ENCODE measurements at regions not wholly inside any gene's neighbourhood (a gene's known extent, or its start where the extent isn't known, plus 50 kb on each side); places are given as distances from the start of the nearest gene placed in this dataset.

DNA sequence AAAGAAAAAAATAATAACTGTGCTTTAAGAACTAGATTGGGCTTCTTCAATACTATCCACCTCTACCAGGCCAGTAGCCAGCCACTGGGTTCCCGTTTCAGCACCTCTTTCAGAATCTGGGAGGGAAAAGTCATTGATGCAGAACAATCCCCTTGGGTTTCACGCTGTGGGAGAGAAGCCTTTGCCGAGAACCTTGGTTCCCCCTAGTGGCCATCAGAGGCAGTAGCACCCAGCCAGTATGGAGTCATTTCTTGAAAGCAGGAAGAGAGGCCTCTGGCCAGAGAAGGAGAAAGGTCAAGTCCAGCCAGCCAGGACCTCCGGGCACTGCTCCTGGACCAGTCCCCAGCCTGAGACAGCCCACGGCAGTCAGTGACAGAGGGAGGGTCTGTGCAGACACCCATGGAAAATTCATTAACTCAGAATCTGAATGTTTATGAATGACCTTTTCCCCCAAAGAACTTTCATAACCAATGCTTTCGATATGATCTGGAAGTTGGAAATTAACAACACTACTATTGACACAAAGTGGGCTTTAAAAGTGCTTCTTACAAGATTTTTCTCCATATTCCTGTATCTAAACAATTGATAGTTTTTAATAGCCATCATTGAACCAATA is 51.2 kb upstream of the CDH5 start:
- DNase-seq (ENCODE audit: low spot score), result peak; percentile 88

DNA sequence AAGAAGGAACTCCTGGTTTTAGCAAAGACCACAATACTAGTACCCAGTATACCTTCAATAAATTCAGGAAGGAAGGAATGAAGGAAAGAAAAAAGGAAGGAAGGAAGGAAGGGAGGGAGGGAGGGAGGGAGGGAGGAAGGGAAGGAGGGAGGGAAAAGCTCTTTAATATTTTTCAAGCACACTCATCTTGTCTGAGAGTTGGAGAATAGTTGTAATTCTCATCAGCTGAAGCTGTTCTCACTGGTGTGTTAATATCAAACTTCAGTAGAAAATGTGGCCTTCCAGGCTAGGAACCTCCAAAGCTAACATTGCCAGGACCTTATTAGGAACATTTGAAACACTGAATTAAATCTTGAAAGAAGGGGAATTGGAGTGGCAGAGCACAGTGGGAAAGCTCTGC is 55.2 kb upstream of the CDH5 start:
- DNase-seq (ENCODE audit: low spot score), result no peak

DNA sequence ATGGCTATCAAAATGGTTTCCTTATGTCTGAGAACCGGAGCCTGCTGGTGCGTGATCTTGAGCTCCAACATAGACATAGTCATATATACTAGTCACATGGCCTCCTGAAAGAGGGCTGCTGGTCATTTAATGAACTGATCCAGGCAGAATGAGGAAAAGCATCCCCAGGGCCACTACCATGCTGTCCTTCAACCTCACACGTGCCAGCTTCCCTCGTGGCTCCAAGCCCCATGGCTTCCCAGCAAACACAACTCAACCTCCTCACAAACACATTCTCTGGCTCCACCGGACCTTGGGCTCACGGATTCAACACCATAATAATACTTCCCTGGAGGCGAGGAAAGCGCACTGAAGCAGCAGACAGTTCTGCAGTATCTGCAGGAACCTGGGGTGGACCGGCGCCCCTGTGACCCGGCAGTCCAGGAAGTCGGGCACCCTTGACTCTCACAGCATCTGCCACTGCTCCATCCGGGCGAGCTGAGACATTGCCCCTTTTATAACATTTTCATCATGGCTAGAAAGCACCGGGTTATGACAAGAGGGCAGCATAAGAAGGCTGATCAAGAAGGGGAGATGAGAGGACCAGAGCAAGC is 57.2 kb upstream of the CDH5 start:
- no peak for DNase-seq (ENCODE audit: low spot score)

DNA sequence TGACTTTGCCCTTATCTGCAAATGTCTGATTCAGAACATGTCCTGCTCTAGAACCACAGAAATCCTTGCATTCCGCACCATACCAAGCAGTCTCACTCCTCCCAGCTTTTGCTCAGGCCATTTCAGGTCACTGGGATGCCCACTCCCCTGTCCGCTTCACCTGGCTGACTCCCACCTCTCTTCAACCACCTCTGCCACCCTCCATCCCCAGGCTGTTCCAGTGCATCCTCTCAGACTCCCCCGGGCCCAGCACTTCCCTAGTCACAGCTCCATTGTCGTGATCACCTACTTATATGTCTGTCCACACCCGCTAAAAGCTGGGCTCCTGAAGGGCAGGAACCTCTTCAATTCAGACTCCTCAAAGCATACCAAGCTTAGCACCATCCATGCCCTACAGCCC is 58.4 kb upstream of the CDH5 start:
- DNase-seq (ENCODE audit: low spot score), result no peak

DNA sequence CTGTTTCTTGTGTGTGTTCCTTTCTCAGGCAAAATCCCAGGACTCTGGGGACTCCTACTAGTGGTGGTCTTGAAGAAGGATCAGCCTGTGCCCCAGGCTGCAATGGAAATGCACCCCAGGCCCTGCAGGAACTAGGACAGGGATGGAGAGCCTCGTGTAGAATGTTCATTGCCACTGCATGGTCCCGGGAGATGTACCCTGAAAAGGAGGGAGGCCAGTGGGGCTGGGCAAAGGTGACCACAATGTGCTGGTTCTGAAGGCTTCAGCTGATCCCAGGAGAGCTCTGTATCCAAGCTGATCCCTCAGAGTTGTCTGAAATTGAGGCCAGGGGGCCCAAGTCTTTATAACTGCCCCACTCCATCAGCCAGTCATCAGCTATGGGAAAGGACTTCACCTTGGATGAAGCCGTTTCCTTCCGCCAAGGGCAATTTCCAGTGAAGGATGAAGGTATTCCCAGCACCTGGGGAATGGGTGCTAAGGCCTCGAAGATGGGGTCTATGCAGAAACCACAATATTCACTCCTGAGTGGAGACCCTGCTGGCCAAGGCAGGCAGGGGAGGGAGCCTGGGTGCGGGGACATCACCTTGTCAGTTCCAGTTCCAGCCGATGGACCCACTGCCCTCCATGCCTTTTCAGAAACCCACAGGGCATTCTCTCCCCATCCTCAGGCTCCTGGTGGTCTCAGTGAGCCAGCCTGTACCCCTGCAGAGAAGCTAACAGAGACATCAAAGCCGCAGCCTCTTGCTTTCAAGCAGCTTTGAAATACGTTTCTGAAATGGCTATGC is 59.9 kb upstream of the CDH5 start:
- no peak for DNase-seq (ENCODE audit: low spot score)

DNA sequence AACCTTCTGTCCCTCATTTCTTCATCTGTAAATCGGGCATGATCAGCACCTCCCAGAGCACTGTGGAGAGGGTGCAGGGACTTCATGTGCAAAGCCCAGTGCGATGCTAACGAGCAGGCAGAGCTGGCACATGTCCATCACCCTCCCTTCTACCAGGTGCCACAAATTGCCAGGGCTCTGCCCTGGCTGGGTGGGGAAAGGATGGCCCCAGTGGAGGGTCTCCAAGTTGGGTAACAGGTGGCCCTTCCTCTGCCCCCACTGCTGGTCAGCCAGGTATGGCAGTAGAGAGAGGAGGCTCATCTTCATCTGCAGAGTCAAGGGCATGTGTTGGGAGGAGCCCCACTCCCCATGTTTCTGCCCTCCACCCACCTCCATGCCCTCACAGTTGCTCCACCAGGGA is 61.5 kb upstream of the CDH5 start:
- DNase-seq (ENCODE audit: low spot score), result no peak

DNA sequence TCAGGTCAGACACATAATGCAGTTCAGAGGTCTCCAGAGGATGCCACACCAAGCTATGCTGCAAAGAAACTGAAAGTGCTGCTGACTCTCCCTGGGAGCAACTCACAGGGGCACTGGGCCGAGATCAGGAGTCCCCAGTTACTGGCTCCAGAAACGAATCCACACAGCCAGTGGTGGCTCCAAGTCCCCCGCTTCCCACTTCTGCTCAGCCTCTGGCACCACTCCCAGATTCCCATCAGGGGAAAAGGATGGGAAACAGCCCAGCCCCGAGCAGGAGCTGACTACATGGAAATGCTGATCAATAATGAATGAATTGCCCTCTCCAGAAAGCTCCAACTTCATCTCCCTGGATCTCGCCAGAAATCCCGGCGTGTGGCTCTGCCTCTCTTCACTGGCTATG is 62.3 kb upstream of the CDH5 start:
- no peak for DNase-seq (ENCODE audit: low spot score)

DNA sequence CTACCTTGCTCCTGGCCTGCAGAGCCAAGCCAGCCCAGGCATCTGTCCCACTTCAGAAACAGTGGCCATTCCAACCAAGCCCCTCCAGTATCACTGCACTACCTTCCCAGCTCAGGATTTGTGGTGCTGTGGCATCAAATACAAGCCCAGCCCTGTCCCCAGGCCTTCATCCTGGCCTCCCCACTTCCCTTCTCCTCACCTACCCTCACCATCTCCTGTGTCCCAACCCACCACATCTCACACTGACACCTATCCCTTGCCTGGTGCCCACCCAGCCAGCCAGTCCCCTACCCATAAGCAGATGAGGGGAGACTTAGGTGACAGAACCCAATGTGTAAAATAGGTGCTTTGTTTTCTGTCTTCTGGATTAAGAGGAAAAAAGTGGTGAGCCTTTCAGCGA is 66.0 kb upstream of the CDH5 start:
- no peak for DNase-seq (ENCODE audit: low spot score)

DNA sequence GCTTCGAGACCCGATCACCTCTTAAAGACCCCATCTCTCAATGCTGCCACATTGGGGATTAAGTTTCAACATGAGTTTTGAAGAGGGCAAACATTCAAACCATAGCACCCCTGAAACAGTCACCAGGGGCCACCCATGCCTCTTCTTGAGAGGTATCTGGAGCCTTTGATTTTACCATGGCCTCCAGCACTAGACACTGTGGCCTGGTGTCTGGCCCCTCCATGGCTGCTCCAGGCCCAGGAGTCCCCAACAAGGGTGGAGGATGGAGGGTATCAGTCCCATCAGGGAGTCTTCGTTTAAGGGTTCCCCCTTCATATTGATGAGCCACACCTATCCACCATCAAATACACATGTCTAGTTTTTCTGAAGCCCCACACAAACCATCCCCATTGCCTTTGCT is 66.5 kb upstream of the CDH5 start:
- DNase-seq (ENCODE audit: low spot score), result no peak

DNA sequence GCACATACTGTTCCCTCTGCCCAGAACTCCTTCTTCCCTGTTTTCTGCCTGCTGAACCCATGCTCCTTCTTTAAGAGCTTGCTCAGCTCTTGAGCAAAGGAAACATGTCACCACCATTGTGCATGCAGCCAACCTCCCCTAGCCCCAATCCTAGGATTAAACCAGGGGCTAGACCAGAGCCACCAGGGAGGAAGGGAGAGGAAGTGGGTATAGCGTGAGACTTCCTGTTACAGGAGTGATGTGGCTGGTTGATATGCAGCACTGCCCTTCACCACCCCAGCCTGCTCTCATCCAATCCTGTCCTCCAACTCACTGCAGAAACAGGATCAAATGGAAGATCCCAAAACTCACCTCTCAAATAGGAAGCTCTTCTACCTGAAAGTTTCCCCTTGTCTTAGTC is 67.1 kb upstream of the CDH5 start:
- no peak for DNase-seq (ENCODE audit: low spot score)

DNA sequence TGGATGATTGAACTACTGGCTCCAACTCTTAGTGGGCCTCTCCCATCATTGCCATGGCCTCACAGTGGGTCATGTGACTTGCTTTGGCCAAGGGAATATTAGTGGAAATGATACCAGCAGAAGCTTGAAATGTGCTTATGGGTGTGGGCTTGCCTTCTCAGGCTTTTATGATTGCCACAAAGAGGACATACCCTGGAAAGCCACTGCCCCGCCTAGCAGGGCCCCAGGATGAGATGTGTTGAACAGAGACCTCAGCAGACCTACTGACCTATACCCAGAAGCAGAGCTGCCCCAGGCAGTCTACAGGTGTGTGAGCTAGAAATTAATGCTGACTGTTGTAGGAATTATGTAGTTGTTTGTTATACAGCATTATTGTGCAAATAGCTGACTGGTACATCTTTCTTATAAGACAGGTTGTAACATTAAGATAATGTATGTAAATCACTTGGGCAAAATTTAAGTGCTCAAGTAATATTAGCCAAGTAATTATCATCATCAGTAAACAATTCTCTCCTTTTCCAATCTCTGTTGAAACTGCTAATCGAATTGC is 67.8 kb upstream of the CDH5 start:
- no peak for DNase-seq (ENCODE audit: low spot score)

DNA sequence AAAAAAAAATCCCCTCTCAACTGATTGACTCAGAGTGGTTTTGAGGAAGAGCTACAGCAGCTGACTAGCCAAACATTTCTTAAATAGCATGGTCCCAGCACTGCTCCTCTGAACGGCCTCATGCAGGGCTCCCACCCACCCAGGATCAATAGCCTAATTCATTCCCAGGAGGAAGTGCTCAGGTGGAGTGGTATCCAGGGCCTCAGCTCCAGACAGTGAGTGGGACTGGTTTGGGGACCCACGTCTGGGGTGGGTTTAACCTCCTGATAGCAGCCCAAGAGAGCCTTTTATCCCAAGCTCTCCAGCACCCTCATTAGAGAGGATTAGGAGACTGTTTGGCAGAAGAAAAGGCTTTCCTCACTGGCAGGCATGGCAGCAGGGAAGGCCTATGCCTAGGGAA is 68.5 kb upstream of the CDH5 start:
- no peak for DNase-seq (ENCODE audit: low spot score)

DNA sequence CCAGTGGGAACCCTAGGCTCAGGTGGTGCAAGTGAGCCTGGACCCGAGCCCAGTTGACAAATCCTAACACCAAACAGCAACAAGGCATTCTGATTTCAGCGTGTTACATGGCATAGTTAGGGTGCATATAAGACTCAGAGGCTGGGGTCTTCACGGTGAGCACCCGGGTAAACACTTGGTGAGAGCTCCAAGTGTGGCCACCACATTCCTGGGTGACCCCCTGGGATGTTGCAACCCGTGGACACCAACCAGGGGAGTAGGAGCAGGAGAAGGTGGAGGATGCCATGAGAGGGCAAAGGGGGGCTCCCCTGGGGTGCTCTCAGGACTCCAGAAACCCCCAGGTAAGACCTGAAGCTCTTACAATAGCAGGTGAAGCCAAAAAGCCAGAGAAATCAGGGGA is 69.9 kb upstream of the CDH5 start:
- DNase-seq (ENCODE audit: low spot score), result no peak

DNA sequence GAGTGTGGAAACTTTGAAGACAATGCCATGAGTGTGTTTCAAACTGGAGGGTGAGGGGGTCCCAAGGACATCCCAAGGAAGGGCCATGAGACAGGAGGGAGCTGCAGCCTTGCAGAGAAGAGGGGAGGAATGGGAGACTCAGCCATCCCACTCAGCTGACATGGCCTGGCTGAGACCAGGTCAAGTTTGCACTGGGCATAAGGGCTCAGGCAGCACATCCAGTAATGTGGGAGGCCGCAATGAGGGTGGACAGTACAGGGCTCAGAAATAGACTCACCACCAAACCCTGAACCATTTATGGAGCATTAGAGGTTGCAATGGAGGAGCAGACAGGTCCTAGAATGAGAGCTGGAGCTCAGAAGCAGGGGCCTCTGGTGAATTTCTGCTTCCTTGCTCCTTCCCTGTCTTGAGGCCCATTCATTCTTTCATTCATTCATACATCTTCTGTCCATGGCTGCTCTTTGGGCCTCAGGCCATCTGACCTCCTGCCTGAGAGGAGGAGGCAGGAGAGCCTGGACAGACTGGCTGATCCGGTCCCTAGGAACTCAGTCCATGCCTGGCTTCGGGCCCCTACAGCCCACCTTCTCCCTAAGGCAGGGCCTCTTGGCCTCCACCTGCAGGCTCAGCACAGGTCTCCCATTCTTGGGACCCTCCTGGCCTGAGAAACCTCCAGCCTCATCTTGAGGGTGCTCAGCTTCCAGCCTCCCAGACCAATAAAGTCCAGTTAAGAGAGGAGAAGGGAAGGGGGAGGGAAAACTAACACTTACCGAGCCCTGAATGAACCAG is 70.5 kb upstream of the CDH5 start:
- no peak for DNase-seq (ENCODE audit: low spot score)

DNA sequence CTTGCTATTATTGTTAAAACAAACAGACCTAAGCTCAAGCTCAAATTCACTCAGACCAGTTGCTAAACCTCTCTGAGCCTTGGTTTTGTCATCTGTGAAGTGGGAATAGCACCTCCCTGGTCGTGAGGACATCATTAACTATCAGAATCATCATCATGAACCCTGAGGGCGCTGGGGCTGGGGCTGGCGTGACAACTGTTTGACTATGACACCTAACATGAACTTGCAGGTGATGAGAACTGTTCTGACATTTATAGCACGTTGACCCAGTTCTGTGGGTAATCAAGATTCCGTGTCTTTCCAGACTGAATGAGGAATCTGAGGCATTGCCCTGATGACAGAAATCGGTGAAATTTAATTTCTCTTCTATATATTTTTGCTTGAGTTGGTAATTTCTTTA is 71.3 kb upstream of the CDH5 start:
- DNase-seq (ENCODE audit: low spot score), result no peak

DNA sequence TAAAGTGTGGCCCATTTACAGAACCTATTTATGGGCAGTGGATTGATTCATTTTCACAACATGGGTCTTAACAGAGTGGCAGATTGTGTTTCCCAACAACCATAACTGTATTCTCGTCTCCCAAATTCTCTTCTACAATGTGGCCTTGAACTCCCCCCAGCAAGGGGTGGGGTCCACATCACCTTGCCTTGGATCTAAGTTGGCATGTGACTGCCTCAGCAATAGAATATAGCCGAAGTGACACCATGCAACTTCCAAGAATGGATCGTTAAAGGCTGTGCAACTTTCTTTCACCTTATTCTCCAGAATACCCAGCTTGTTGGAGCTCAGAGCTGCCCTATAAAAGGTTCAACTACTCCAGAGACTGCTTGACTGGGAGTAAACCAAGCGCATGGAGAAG is 72.0 kb upstream of the CDH5 start:
- no peak for DNase-seq (ENCODE audit: low spot score)

DNA sequence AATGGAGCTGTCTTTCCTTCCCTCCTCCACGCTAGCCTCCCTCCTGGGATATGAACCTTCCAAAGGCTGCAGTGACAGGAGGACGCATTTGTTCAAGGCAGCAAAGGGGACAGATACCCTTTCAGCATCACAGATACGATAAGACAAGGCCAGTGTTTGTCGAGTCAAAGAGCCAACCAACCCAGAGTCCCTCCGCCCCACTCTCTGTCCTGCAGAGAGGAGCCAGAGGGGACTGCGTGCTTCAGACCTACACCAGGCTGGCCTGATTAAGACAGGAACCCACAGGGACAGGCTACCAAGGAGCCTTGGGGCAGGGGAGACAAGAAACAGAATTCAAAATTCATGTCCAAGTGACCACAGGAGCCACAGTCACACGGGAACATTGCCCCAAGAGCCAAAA is 72.6 kb upstream of the CDH5 start:
- DNase-seq (ENCODE audit: low spot score), result no peak

DNA sequence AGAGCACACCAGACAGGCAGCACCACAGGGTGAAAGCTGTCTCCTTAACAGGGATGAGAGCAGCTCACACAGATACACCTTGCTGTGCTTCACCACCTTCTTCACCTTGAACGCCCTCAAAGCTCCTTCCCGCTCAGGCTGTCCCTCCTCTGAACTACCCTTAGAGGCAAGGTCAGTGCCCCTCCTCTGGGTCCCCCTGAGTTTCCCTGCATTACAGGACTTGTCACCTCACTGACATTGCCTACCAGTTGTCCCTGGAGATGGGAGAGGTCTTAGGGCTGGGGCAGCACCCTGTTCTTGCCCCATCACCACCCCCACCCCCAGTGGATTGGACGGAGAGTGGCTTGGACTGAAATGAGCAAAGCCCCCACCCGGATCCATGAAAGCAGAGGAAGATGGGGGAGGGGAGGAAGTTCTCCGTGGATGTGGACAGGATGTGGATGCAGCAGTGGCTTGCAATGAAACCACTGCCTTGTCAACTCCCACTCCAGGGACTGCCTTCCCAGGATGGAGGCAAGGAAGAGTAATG is 73.2 kb upstream of the CDH5 start:
- DNase-seq (ENCODE audit: low spot score), result peak; percentile 1

DNA sequence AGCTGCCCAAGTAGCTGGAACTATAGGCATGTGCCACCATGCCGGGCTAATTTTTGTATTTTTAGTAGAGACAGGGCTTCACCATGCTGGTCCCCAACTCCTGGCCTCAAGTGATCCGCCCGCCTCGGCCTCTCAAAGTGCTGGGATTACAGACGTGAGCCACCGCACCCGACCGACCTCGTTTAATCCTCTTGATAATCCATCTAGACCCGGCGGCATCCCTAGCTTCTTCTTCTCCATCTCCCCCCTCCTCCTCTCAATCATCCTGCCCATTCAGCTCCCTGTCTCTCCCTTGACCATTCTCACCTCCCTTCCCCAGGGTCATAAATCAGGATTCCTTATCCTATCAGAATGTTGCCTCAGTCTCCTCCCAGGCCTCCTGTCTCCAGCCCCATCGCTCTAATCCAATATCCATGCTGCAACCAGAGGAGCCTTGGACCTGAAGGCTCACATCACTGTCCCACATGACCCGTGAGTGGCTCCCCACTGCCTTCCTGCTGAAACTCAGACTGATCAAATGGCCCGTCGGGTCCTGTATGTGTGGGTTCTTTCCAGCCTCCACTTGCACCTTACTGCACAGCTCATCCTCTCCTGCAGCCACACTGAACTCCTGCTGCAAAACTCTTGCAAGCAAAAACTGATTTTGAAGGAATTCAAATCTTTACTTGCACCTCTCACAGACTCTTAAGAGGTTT is 74.1 kb upstream of the CDH5 start:
- DNase-seq (ENCODE audit: low spot score), result no peak

DNA sequence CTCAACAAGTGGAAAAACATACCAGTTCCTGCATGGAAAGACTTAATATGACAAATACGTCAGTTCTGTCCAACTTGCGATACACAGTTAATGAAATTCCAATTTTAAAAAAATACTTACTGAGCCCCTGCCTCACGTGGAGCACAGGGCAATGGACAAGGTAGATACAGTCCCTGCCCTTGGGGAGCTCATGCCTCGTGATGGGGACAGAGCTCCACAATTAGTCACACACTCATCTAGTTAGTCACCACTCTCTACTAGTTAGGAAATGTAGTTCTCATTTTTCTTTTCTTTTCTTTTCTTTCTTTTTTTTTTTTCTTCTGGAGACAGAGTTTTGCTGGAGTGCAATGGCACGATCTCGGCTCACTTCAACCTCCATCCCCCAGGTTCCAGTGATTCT is 74.7 kb upstream of the CDH5 start:
- DNase-seq (ENCODE audit: low spot score), result no peak

DNA sequence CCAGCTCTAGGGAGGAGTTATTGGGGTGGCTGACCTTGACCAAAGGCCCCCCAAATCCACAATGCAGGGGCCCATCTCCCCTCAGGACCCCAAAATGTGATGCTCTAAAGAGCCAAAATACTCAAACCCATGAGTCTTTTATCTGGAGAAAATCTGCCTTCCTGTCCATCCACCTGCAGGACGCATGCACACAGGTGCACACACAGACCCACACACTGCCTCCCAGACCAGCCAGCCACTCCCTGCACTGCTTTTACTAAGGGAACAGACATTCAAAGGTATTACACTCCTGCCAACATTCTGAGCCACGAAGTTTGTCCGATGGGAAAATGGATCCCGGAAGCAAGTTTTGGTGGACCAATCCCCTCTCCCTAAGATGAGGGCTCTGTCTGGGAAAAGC is 76.1 kb upstream of the CDH5 start:
- DNase-seq (ENCODE audit: low spot score), result no peak

DNA sequence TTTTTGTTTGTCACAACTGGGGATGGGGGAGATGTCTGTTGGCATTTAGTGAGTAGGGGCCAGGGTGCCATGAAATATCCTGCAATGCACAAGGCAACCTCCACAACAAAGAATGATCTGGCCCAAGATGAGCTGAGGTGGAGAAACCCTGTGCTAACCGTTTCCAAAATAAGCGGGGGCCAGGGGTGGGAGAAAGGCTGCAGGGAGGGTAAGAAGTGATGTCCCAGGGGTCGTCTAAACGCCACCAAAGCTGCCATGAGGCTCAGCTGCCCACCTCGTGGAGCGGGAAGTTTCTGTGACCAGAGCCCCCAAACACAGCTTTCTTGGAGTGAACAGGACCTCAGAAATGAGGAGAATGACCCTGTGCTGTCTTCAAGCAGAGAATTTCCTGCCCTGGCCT is 76.5 kb upstream of the CDH5 start:
- no peak for DNase-seq (ENCODE audit: low spot score)
